H1 (cell line): ENCODE measurements at regions not wholly inside any gene's neighbourhood (a gene's known extent, or its start where the extent isn't known, plus 50 kb on each side); places are given as distances from the start of the nearest gene placed in this dataset.

ENCODE experiments used
- ASH2L ChIP-seq: fragments of 200-600, 300-600 bp; sonication (generic); IDR thresholded peaks from one replicate; pipeline ENCODE4 v1.7.1; 2017; ENCODE audit warnings: low read length
- CBX5 ChIP-seq: fragments of 300-800, 300-1000 bp; sonication (generic); IDR thresholded peaks from 2 replicates; pipeline ENCODE4 v1.7.1; 2016; ENCODE audit warnings: antibody characterized with exemption, low read length, low read depth
- CTCF ChIP-seq, 3 experiments: IDR thresholded peaks; 1 replicate in 2 of 3; 2 replicates in 1 of 3; pipeline versions ENCODE4 v1.5.1 to v1.6.1; 2011; ENCODE audit warnings: low read length in 3 of 3, mild to moderate bottlenecking in 3 of 3, inconsistent platforms in 2 of 3, low read depth in 1 of 3, moderate library complexity in 1 of 3; ENCODE audit not compliant: insufficient read depth in 1 of 3; ENCODE audit errors: control extremely low read depth in 1 of 3
- EZH2 ChIP-seq: fragments of 200-600 bp; sonication (generic); IDR thresholded peaks from 2 replicates; pipeline ENCODE4 v1.7.1; 2012; ENCODE audit warnings: low read depth, mild to moderate bottlenecking, moderate library complexity, low read length, inconsistent platforms; ENCODE audit not compliant: severe bottlenecking
- PHF8 ChIP-seq: fragments of 200-600 bp; sonication (generic); conservative IDR thresholded peaks from 2 replicates; pipeline ENCODE4 v1.7.1; 2012; ENCODE audit warnings: low read depth, mild to moderate bottlenecking, inconsistent platforms, low read length, moderate library complexity
- POLR2A ChIP-seq, 2 experiments: IDR thresholded peaks; 1 replicate in 1 of 2; 2 replicates in 1 of 2; pipeline ENCODE4 v1.6.1; 2011; ENCODE audit warnings: low read depth in 2 of 2, low read length in 2 of 2, mild to moderate bottlenecking in 2 of 2; ENCODE audit errors: control extremely low read depth in 1 of 2
- POLR2AphosphoS5 ChIP-seq: IDR thresholded peaks from 2 replicates; pipeline ENCODE4 v1.6.1; 2011; ENCODE audit warnings: low read depth, low read length
- RAD21 ChIP-seq, 2 experiments: IDR thresholded peaks in 1 of 2; conservative IDR thresholded peaks in 1 of 2; 2 replicates each; pipeline ENCODE4 v1.6.1; 2011; ENCODE audit warnings: low read depth in 2 of 2, low read length in 2 of 2, improper control_type of control experiment in 1 of 2, inconsistent platforms in 1 of 2, mild to moderate bottlenecking in 1 of 2, moderate library complexity in 1 of 2
- SP2 ChIP-seq: IDR thresholded peaks from 2 replicates; pipeline ENCODE4 v1.6.1; 2012; ENCODE audit warnings: mild to moderate bottlenecking, low read length, inconsistent platforms
- YY1 ChIP-seq: IDR thresholded peaks from 2 replicates; pipeline ENCODE4 v1.6.1; 2011; ENCODE audit warnings: low read depth, mild to moderate bottlenecking, low read length

- no peak for TF ChIP-seq CBX5
- no peak for TF ChIP-seq CTCF (IDR thresholded peaks at IDR 0.05; ENCODE audit: control extremely low read depth in 1 of 3, insufficient read depth in 1 of 3, low read depth in 1 of 3, low read length in 3 of 3)
- TF ChIP-seq RAD21 (IDR thresholded peaks at IDR 0.05 in 1 of 2, conservative IDR thresholded peaks at IDR 0.05 in 1 of 2; ENCODE audit: low read depth in 2 of 2, low read length in 2 of 2) = no peak
- no peak for TF ChIP-seq POLR2A (IDR thresholded peaks at IDR 0.05; ENCODE audit: control extremely low read depth in 1 of 2, low read depth in 2 of 2, low read length in 2 of 2)
- TF ChIP-seq EZH2 = no peak
- no peak for TF ChIP-seq SP2
- no peak for TF ChIP-seq PHF8
- no peak for TF ChIP-seq ASH2L
- TF ChIP-seq POLR2AphosphoS5 = no peak
- TF ChIP-seq YY1 = no peak
Observed at GRCh38 chr10:8375137-8375536, 320.6 kb downstream of the GATA3 start.
